Adrenal gland (tissue), 5 donors: ENCODE measurements at regions not wholly inside any gene's neighbourhood (a gene's known extent, or its start where the extent isn't known, plus 50 kb on each side); places are given as distances from the start of the nearest gene placed in this dataset.
A peak's percentile ranks its signal among the peaks of the same experiment; 100 is the strongest.

Source experiments
- CTCF ChIP-seq, 6 experiments: fragments of 450-650 bp in 4 of 6; fragments of 200-600 bp in 2 of 6; sonication (generic) in 1 of 6; IDR thresholded peaks; 1 replicate in 5 of 6; 2 replicates in 1 of 6; pipeline versions ENCODE4 v1.5.1 to v1.8.0; 2016 to 2021; ENCODE audit warnings: antibody characterized with exemption in 6 of 6, mild to moderate bottlenecking in 2 of 6, moderate library complexity in 1 of 6
- POLR2A ChIP-seq, 2 donors: fragments of 450-650 bp; IDR thresholded peaks; one replicate each; pipeline ENCODE4 v1.6.1; 2017; ENCODE audit warnings: antibody characterized with exemption in 2 of 2, mild to moderate bottlenecking in 2 of 2, moderate library complexity in 1 of 2
- donor health status: DM: no; HTN: no; CAD: no.

GRCh38 chr5:54904425-54904824 is 81.0 kb downstream of the ESM1 start:
- peak in 1 of 6 experiments; percentile 7 for TF ChIP-seq CTCF (IDR thresholded peaks at IDR 0.05)
- TF ChIP-seq POLR2A (IDR thresholded peaks at IDR 0.05) = no peak
